PC-9 (cell line): ENCODE measurements at regions not wholly inside any gene's neighbourhood (a gene's known extent, or its start where the extent isn't known, plus 50 kb on each side); places are given as distances from the start of the nearest gene placed in this dataset.

Experiments
- BruUV-seq: library from RNA; stranded (reverse); fragments of 400-500 nt; replicated peaks from 2 replicates; lab custom pipeline; 2021; lab: Mats Ljungman, UMichigan
- CTCF ChIA-PET: fragments of 300-600 bp; sonication (Branson Sonifier 250); formaldehyde crosslinking; loops from one replicate; lab custom pipeline; 2022; ENCODE audit warnings: antibody characterized with exemption; lab: Charles Lee
- POLR2A ChIA-PET: fragments of 300-600 bp; sonication (Branson Sonifier 250); formaldehyde crosslinking; loops from one replicate; lab custom pipeline; 2022; ENCODE audit warnings: antibody characterized with exemption; ENCODE audit not compliant: unreplicated experiment; lab: Charles Lee
- DNase-seq, 2 experiments: peaks; one replicate each; pipeline versions ENCODE4 v3.0.0 to v3.0.0-alpha.2; 2015 to 2022; ENCODE audit warnings: mixed read lengths in 1 of 2
- H2AFZ ChIP-seq: fragments of 200-600 bp; sonication (generic); 2 replicates; pipeline ENCODE4 v1.8.1; 2017; ENCODE audit warnings: antibody characterized with exemption
- H3F3A ChIP-seq: fragments of 200-600 bp; sonication (generic); 2 replicates; pipeline ENCODE4 v1.8.1; 2017; ENCODE audit warnings: antibody characterized with exemption, mild to moderate bottlenecking, low read depth; ENCODE audit not compliant: insufficient read depth
- H3K27ac ChIP-seq: fragments of 200-600 bp; sonication (generic); 2 replicates; pipeline ENCODE4 v1.6.1; 2016; ENCODE audit warnings: mixed run types
- H3K27me3 ChIP-seq: fragments of 200-600 bp; sonication (generic); 2 replicates; pipeline ENCODE4 v1.6.1; 2016; ENCODE audit warnings: low read depth, mixed run types; ENCODE audit not compliant: insufficient read depth
- H3K36me3 ChIP-seq: fragments of 200-600 bp; sonication (generic); 2 replicates; pipeline ENCODE4 v1.6.1; 2016; ENCODE audit warnings: low read depth, mixed run types
- H3K4me1 ChIP-seq: fragments of 200-600 bp; sonication (generic); replicated peaks from 2 replicates; pipeline ENCODE4 v1.6.1; 2016; ENCODE audit warnings: mixed run types; ENCODE audit not compliant: insufficient read depth
- H3K4me2 ChIP-seq: fragments of 200-600 bp; sonication (generic); 2 replicates; pipeline ENCODE4 v1.6.1; 2017; ENCODE audit warnings: mixed run types
- H3K4me3 ChIP-seq: fragments of 200-600 bp; sonication (generic); 2 replicates; pipeline ENCODE4 v1.6.1; 2016; ENCODE audit warnings: mixed run types
- H3K79me2 ChIP-seq: fragments of 200-600 bp; sonication (generic); 2 replicates; pipeline ENCODE4 v1.6.1; 2017; ENCODE audit warnings: low read depth, mixed run types
- H3K9me2 ChIP-seq: fragments of 200-600 bp; sonication (generic); 2 replicates; pipeline ENCODE4 v1.8.1; 2017; ENCODE audit warnings: mild to moderate bottlenecking; ENCODE audit not compliant: insufficient read depth
- H3K9me3 ChIP-seq: fragments of 200-600 bp; sonication (generic); 2 replicates; pipeline ENCODE4 v1.8.1; 2016; ENCODE audit warnings: low read depth; ENCODE audit not compliant: insufficient read depth
- H4K20me1 ChIP-seq: fragments of 200-600 bp; sonication (generic); 2 replicates; pipeline ENCODE4 v1.8.1; 2017; ENCODE audit not compliant: insufficient read depth
- CTCF ChIP-seq: fragments of 200-600 bp; sonication (generic); conservative IDR thresholded peaks from 2 replicates; pipeline ENCODE4 v1.6.1; 2017; ENCODE audit warnings: mixed run types, antibody characterized with exemption, mild to moderate bottlenecking, moderate library complexity
- EZH2 ChIP-seq: fragments of 200-600 bp; sonication (generic); IDR thresholded peaks from 2 replicates; pipeline ENCODE4 v1.8.0; 2017; ENCODE audit warnings: antibody characterized with exemption, low read depth
- intact Hi-C: fragments of 100-400 bp; cut with micrococcal nuclease; formaldehyde crosslinking; loops from one replicate; pipeline ENCODE4 v1.10.0; 2022; ENCODE audit not compliant: unreplicated experiment

GRCh38 chr6:138038142-138038870 lies 68.9 kb downstream of the PERP start:
- Histone ChIP-seq H3K27me3 (no peaks in the 10 kb centered on the region), H3K9me3 (no peaks in the 10 kb centered on the region), H3K4me2 (no peak overlapping the region), H3F3A (0 out of 2 replicates have a peak, but pooled peaks cover 3% of the 10 kb centered on the region), H2AFZ (no peak overlapping the region), H3K9me2 (no peaks in the 10 kb centered on the region), H3K79me2 (no peaks in the 10 kb centered on the region), H3K4me1 (peaks cover 19% of the 10 kb centered on the region), H3K27ac (no peak overlapping the region), H3K4me3 (no peak overlapping the region), H4K20me1 (no peaks in the 10 kb centered on the region), H3K36me3 (no peaks in the 10 kb centered on the region)
- ChIA-PET CTCF (no interaction called here), POLR2A (no interaction called here)
- BruUV-seq = no TSS peak
- intact Hi-C loops = no loop called here
- DNase-seq = no peak
- TF ChIP-seq CTCF (no peak), EZH2 (no peak)
